B cell (primary cell): ENCODE measurements at regions not wholly inside any gene's neighbourhood (a gene's known extent, or its start where the extent isn't known, plus 50 kb on each side); places are given as distances from the start of the nearest gene placed in this dataset.

Source experiments
- ATAC-seq: fragments of 200-7000 bp; cut with Tn5 transposase; one replicate; pipeline ENCODE4 v1.10.0; 2021; ENCODE audit warnings: low read depth, mild to moderate bottlenecking, moderate number of reproducible peaks, moderate library complexity
- CTCF ChIA-PET: fragments of 350-600 bp; sonication (Branson Sonifier 250); formaldehyde crosslinking; loops from one replicate; lab custom pipeline; 2021; ENCODE audit warnings: antibody characterized with exemption, inconsistent platforms; lab: Charles Lee
- POLR2A ChIA-PET: fragments of 350-600 bp; sonication (Branson Sonifier 250); formaldehyde crosslinking; loops from one replicate; lab custom pipeline; 2021; ENCODE audit warnings: antibody characterized with exemption; lab: Charles Lee
- DNase-seq: peaks from one replicate; pipeline ENCODE4 v3.0.0; 2013
- H2AFZ ChIP-seq: 2 replicates; pipeline ENCODE4 v1.6.1; 2012; ENCODE audit warnings: mild to moderate bottlenecking, low read depth, low read length; ENCODE audit not compliant: insufficient read depth, poor library complexity, severe bottlenecking
- H3K27ac ChIP-seq, 2 donors: 1 replicate in 1 of 2; 2 replicates in 1 of 2; pipeline ENCODE4 v1.5.1; 2012 to 2013; ENCODE audit warnings: low read length in 2 of 2, mild to moderate bottlenecking in 2 of 2, moderate library complexity in 1 of 2
- H3K27me3 ChIP-seq, 4 experiments: fragments of 200-600 bp in 1 of 4; sonication (generic) in 1 of 4; replicated peaks in 1 of 4; 1 replicate in 2 of 4; 2 replicates in 2 of 4; pipeline versions ENCODE4 v1.6.1 to v1.7.0; 2013 to 2016; ENCODE audit warnings: low read length in 3 of 4, mild to moderate bottlenecking in 2 of 4, mixed read lengths in 1 of 4, moderate library complexity in 1 of 4; ENCODE audit not compliant: insufficient read depth in 4 of 4, control insufficient read depth in 3 of 4; ENCODE audit errors: control extremely low read depth in 1 of 4
- H3K36me3 ChIP-seq, 2 experiments: replicated peaks in 1 of 2; 1 replicate in 1 of 2; 2 replicates in 1 of 2; pipeline versions ENCODE4 v1.6.1 to v1.7.1; 2013; ENCODE audit warnings: low read length in 1 of 2; ENCODE audit not compliant: insufficient read depth in 2 of 2, control insufficient read depth in 1 of 2; ENCODE audit errors: control extremely low read depth in 1 of 2, extremely low read depth in 1 of 2
- H3K4me1 ChIP-seq, 2 donors: fragments of 200-600 bp in 1 of 2; sonication (generic) in 1 of 2; 1 replicate in 1 of 2; 2 replicates in 1 of 2; pipeline versions ENCODE4 v1.5.1 to v1.6.1; 2013 to 2017; ENCODE audit warnings: low read length in 2 of 2; ENCODE audit not compliant: control insufficient read depth in 2 of 2, insufficient read depth in 2 of 2
- H3K4me2 ChIP-seq: replicated peaks from 2 replicates; pipeline ENCODE3; 2012; ENCODE audit warnings: mild to moderate bottlenecking, low read depth, low read length; ENCODE audit not compliant: poor library complexity, severe bottlenecking
- H3K4me3 ChIP-seq, 5 experiments: fragments of 200-600 bp in 1 of 5; sonication (generic) in 1 of 5; 1 replicate in 3 of 5; 2 replicates in 2 of 5; pipeline versions ENCODE4 v1.5.1 to v1.7.0; 2011 to 2016; ENCODE audit warnings: low read length in 4 of 5, mild to moderate bottlenecking in 4 of 5, low read depth in 2 of 5, control low read depth in 1 of 5, moderate library complexity in 1 of 5; ENCODE audit not compliant: insufficient read depth in 1 of 5; ENCODE audit errors: control extremely low read depth in 1 of 5, extremely low read depth in 1 of 5
- H3K79me2 ChIP-seq: fragments of 200-600 bp; sonication (generic); one replicate; pipeline ENCODE4 v1.6.0; 2016; ENCODE audit warnings: low read length; ENCODE audit not compliant: control insufficient read depth, insufficient read depth
- H3K9ac ChIP-seq: fragments of 200-600 bp; sonication (generic); 2 replicates; pipeline ENCODE4 v1.6.1; 2017; ENCODE audit warnings: mild to moderate bottlenecking, low read length, moderate library complexity
- H3K9me3 ChIP-seq, 3 donors: one replicate each; pipeline versions ENCODE4 v1.6.1 to v1.7.1; 2013; ENCODE audit warnings: low read length in 2 of 3; ENCODE audit not compliant: control insufficient read depth in 2 of 3, insufficient read depth in 1 of 3; ENCODE audit errors: control extremely low read depth in 1 of 3
- H4K20me1 ChIP-seq: 2 replicates; pipeline ENCODE4 v1.6.0; 2012; ENCODE audit warnings: mild to moderate bottlenecking, low read length; ENCODE audit not compliant: insufficient read depth, control insufficient read depth, poor library complexity, severe bottlenecking
- H3K27ac Mint-ChIP-seq: one replicate; pipeline ENCODE4 v1.8.0; 2021; ENCODE audit warnings: mixed read lengths
- H3K27me3 Mint-ChIP-seq: one replicate; pipeline ENCODE4 v1.8.0; 2021; ENCODE audit warnings: mixed read lengths
- H3K4me1 Mint-ChIP-seq: one replicate; pipeline ENCODE4 v1.8.0; 2021; ENCODE audit warnings: mixed read lengths
- H3K4me3 Mint-ChIP-seq: one replicate; pipeline ENCODE4 v1.8.0; 2021; ENCODE audit warnings: mixed read lengths
- H3K9me3 Mint-ChIP-seq: one replicate; pipeline ENCODE4 v1.8.0; 2022; ENCODE audit warnings: mixed read lengths; ENCODE audit not compliant: insufficient read depth
- EZH2 ChIP-seq: IDR thresholded peaks from 2 replicates; pipeline ENCODE4 v1.6.1; 2012; ENCODE audit warnings: borderline replicate concordance, low read depth, mild to moderate bottlenecking, moderate library complexity, low read length; ENCODE audit not compliant: insufficient read depth, poor library complexity, severe bottlenecking
- WGBS: methylation state at CpG from one replicate; pipeline ENCODE4 v1.1.5; 2013; ENCODE audit warnings: missing lambda C conversion rate; ENCODE audit not compliant: insufficient coverage; 5-methylcytosine and 5-hydroxymethylcytosine counted together
- intact Hi-C: fragments of 100-400 bp; cut with micrococcal nuclease; formaldehyde crosslinking; loops from one replicate; pipeline ENCODE4 v1.10.0; 2022
- TF ChIP-seq, protein P1 (sequence below): fragments of 200-600 bp; IDR thresholded peaks from one replicate; pipeline ENCODE4 v1.8.0; 2022; ENCODE audit warnings: antibody characterized with exemption, mild to moderate bottlenecking

DNA sequence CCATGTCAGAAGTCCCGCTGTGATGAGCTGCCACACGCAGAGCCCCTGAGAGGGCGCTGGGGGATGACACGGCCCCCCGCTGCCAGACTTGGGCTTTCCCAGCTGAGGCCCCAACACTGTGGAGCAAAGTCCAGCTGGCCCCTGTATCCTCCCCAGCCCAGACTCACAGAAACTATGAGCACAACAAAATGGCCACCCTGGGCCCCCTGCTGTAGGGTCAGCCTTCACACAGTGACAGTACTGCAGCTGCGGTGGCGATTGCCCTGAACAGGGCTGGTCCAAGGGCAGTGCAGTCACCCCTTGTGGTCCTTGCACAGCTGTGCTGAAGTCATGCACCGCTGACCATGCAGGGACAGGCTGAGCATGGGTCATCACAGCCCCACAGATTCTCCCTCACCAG is 78.2 kb upstream of the CST7 start:
- Histone ChIP-seq H3K36me3 (no peaks in the 10 kb centered on the region), H3K27ac (no peak overlapping the region), H2AFZ (no peak overlapping the region), H3K79me2 (no peaks in the 10 kb centered on the region), H3K4me1 (peaks cover 0 to 5% of the 10 kb centered on the region in 2 donors), H3K4me2 (no peak overlapping the region), H4K20me1 (no peaks in the 10 kb centered on the region), H3K27me3 (peaks cover 0 to 17% (median 0%) of the 10 kb centered on the region in 4 experiments), H3K4me3 (no peak overlapping the region), H3K9ac (no peak overlapping the region), H3K9me3 (peaks cover 0 to 15% (median 4%) of the 10 kb centered on the region in 3 donors)
- TF ChIP-seq, protein P1, sequence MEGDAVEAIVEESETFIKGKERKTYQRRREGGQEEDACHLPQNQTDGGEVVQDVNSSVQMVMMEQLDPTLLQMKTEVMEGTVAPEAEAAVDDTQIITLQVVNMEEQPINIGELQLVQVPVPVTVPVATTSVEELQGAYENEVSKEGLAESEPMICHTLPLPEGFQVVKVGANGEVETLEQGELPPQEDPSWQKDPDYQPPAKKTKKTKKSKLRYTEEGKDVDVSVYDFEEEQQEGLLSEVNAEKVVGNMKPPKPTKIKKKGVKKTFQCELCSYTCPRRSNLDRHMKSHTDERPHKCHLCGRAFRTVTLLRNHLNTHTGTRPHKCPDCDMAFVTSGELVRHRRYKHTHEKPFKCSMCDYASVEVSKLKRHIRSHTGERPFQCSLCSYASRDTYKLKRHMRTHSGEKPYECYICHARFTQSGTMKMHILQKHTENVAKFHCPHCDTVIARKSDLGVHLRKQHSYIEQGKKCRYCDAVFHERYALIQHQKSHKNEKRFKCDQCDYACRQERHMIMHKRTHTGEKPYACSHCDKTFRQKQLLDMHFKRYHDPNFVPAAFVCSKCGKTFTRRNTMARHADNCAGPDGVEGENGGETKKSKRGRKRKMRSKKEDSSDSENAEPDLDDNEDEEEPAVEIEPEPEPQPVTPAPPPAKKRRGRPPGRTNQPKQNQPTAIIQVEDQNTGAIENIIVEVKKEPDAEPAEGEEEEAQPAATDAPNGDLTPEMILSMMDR = no peak
- no peak for TF ChIP-seq EZH2
- ATAC-seq = no peak
- Mint-ChIP-seq H3K9me3 (peaks cover 2% of the 10 kb centered on the region), H3K4me1 (peaks cover 7% of the 10 kb centered on the region), H3K27ac (no peak overlapping the region), H3K27me3 (peaks cover 31% of the 10 kb centered on the region), H3K4me3 (no peak overlapping the region)
- WGBS = 72% methylated on average over 7 of the region's 8 CpGs
- no peak for DNase-seq
- intact Hi-C loops = no loop called here
- CTCF ChIA-PET = no interaction called here
- POLR2A ChIA-PET = no interaction called here

DNA sequence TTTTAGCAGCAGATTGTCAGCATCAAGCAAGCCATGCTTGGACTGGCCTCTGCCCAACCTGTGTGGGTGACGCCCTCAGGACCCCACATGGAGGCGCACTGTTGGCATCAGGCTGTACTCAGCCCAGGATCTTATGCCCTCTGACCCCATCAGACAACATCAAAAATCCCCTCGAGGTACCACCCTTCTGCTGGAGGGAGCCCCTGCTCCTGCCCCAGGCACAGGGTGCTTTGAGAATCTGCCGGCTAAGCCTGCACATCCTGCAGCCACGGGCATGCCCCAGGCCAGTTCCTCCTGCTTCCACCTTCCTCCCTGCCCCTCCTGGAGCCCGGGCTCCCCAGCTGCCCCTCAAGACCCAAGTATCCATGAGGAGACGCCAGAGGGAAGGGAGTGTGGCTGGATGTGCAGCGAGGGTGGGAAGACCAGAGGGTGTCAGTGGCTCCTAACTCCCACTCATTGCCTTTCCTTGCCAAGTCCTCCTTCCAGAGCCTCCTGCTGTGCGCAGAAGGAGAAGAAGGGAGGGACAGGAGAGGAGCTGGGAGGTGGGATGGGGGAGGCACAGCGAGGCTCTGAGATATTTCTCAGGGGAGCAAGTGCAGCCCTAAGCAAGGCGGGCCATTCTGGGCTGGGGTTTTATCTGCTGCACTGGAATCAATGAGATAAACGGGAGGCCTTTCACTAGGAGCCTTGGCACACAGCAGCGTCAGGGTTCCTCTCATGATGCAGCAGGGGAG is 77.4 kb upstream of the CST7 start:
- WGBS = 70% methylated on average over 9 of the region's 13 CpGs
- H3K4me3 Mint-ChIP-seq = no peak overlapping the region
- H4K20me1 ChIP-seq = no peaks in the 10 kb centered on the region
- intact Hi-C loops = no loop called here
- H3K36me3 ChIP-seq = no peaks in the 10 kb centered on the region
- H3K4me1 ChIP-seq = peaks cover 0 to 5% of the 10 kb centered on the region in 2 donors
- no peak overlapping the region for H3K9ac ChIP-seq
- no peak overlapping the region for H3K27ac Mint-ChIP-seq
- peaks cover 7% of the 10 kb centered on the region for H3K4me1 Mint-ChIP-seq
- no peak overlapping the region for H2AFZ ChIP-seq
- CTCF ChIA-PET = no interaction called here
- POLR2A ChIA-PET = no interaction called here
- ATAC-seq (no peak), DNase-seq (no peak)
- no peaks in the 10 kb centered on the region for H3K9me3 Mint-ChIP-seq
- no peak overlapping the region for H3K4me2 ChIP-seq
- H3K27ac ChIP-seq = no peak overlapping the region
- peaks cover 37% of the 10 kb centered on the region for H3K27me3 Mint-ChIP-seq
- peaks cover 0 to 17% (median 0%) of the 10 kb centered on the region in 4 experiments for H3K27me3 ChIP-seq
- TF ChIP-seq, protein P1 = no peak
- TF ChIP-seq EZH2 = no peak
- H3K9me3 ChIP-seq = peaks cover 0 to 10% (median under 1%) of the 10 kb centered on the region in 3 donors
- no peaks in the 10 kb centered on the region for H3K79me2 ChIP-seq
- H3K4me3 ChIP-seq = no peak overlapping the region
